GM19395 (cell line): ENCODE measurements at regions not wholly inside any gene's neighbourhood (a gene's known extent, or its start where the extent isn't known, plus 50 kb on each side); places are given as distances from the start of the nearest gene placed in this dataset.
"Not testable (repeated sequence)": the region's sequence is repeated elsewhere in the genome, so short reads cannot be mapped to it uniquely, and the experiment has no call there.

Source experiments
- ATAC-seq: cut with Tn5 transposase; IDR thresholded peaks from one replicate; pipeline ENCODE4 v1.9.1; 2021; ENCODE audit warnings: mild to moderate bottlenecking, moderate library complexity; ENCODE audit not compliant: unreplicated experiment

DNA sequence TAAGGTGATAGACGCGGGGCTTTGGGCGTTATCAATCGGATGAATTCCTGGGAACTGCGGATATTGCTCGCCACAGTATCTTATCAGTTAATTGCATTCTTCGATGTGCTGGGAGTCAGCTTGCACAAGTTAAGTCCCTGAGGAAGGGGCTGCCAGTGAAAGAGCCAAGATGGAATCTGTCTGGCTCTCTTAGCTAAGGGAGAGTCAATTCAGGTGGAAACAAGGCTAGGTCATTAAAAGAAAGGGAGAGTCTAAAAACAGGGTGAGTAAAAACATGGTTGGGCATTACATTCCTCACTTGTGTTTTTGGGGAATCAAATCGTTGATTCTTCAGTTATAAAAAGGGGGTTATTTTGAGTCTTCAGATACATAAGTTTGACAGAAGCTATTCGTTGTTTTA lies 196.2 kb downstream of the OTOP1 start:
- not testable (repeated sequence) for ATAC-seq

DNA sequence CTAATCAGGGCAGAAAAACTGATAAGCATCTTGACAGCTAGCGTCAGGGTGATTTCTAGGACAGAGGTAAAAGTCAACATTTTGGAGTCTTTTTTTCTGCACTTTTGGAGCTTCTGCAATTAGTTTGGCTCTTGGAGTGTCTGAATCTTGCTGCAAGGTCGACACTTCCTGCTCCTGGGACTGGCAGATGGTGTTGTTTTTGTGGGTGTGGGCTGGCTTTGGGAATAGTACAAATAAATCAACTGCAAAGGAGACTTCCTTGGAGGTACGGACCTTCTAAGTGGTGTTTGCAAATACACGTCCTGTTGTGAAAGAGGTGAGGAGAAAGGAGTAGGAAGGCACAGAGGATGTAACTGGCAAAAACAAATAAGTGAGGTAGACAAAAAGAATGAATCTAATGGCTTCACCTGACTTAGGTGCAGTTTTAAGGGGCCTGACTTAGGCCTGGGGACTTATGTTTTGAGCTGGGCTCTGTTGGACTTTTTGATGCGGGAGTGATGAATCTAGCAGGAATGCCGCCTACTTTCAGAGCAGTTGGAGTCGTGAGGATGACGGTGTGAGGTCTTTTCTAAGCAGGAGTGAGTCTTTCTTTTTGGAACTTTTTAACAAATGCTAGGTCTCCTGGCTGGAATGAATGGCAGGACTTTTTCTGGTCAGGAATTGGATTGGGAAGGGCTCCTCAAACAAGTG lies 195.1 kb downstream of the OTOP1 start:
- not testable (repeated sequence) for ATAC-seq

DNA sequence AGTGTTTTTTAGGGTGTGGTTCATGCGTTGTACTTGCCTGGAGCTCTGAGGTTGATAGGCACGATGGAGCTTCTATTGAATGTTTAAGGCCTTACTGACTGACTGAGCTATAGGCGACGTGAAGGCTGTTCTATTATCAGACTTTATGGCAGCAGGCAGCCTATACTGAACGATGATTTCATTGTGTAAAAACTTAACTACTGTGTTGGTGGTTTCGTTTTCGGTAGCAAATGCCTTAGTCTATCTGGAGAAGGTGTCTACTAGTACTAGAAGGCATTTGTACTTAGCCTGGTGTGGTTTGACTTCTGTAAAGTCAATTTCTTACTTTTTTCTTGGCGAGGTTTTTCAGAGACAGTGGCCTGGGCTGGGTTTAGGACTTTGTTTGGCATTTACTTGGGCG lies 194.4 kb downstream of the OTOP1 start:
- not testable (repeated sequence) for ATAC-seq

DNA sequence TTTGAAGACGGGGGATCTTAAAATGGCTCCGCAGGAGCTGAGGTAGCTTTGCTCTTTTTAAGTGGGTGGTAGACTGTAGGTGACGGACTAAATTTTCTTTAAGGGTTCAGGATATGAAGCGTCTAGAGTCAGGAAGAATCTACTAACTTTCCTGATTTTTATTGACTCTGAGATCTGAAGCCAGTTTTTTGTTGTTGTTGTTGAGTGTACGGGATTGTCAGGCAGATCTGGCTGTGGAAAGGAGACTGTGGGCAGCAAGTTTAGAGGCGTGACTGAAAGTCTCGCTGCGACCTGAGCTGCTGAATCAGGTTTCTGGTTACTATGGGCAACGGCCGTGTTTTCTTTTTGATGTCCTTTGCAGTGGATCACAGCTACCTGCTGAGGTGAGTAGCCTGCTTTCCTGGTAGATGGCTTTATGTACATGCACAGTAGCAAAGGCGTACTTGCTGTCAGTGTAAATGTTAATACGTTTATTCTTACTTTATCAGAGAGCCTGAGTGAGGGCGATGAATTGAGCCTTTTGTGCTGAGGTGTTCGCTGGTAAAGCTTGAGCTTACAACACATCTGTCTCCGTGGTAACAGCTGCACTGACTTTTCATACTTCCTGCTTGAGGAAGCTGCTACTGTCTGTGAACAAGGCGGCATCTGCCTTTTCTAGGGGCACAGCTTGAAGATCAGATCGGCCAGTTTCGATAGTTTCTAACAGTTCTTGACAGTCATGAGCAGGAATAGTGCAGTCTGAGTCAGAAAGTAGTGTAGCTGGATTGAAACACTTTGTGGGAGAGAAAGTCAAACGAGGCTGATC lies 193.7 kb downstream of the OTOP1 start:
- not testable (repeated sequence) for ATAC-seq

DNA sequence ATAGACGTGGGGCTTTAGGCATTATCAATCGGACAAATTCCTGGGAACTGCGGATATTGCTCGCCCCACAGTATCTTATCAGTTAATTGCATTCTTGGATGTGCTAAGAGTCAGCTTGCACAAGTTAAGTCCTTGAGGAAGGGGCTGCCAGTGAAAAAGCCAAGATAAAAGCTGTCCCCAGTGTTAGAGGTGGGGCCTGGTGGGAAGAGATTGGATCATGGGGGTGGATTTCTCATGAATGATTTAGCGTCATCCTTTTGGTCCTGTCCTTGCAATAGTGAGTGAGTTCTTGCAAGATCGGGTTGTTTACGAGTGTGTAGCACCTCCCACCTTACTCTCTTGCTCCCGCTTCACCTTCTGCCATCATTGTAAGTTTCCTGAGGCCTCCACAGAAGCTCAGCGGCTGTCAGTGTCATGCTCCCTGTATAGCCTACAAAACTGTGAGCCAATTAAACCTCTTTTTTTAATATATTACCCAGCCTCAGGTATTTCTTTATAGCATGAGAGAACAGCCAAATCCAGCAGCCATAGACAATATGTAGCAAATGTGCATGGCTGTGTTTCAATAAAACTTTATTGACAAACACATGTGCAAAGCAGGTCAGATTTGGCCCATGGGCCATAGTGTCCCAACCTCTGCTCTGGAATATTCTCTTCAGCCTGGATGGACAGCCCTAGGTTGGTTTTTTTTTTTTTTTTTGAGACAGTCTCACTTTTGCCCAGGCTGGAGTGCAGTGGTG lies 189.2 kb downstream of the OTOP1 start:
- not testable (repeated sequence) for ATAC-seq

DNA sequence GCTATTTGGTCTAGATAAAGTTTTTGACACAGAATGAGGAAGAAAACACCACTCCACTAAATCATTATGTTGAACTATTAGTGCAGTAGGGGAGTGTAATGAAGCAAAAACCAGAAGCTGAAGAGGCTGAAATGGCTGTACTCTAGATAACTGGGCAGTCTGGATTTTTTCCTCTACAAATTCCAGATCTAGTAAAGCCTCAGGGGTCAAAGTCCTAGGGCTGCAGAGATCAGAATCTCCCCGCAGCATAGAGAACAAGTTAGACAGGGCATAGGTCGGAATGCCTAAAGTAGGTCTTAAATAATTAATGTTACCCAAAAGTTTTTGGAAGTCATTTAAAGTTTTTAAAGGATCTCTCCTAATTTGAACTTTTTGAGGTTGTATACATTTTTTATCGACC lies 180.9 kb downstream of the OTOP1 start:
- not testable (repeated sequence) for ATAC-seq

DNA sequence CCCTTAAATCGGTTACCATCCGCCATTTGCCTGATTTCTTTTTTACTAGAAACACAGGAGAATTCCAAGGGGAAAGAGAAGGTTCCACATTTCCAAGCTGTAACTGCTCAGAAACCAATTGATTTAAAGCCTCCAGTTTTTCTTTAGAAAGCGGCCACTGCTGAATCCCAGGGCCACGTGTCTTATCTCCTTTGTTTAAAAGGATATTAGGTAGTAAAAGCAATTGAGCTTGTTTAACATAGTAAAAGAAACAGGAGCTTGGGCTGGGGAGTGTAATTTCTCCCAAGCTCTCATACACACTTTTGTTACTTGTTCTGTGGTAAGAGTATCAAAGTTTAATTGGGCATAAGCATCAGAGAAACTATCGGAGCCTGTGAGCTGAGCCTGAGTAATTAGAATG lies 180.0 kb downstream of the OTOP1 start:
- ATAC-seq, result not testable (repeated sequence)

DNA sequence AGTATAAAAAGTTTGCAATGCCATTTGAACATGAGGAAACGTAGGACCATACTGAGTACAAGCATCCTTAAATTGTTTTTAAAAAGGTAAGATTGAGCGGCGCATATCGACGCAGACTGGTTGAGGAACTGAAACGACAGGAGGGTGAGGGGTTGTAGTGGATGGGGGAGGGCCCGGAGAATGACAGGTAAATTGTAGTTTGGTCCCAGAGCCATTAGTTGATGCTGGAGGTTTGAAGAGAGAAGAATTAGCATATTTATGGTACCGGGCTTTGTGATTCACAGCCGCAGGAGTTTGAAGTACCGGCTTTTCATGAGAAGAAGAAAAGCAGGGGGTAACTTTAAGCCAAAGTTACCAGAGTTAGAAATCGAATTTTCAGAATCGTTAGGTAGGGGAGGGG lies 179.5 kb downstream of the OTOP1 start:
- ATAC-seq, result not testable (repeated sequence)

DNA sequence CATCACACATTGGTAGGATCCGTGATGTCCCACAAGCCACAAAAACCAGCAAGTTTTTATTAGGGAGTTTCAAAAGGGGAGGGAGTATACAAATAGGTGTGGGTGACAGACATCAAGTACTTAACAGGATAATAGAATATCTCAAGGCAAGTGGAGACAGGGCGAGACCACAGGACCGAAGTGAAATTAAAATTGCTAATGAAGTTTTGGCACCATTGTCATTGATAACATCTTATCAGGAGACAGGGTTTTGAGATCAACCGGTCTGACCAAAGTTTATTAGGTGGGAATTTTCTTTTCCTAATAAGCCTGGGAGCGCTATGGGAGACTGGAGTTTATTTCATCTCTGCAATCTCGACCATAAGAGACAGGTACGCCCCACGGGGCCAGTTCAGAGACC lies 178.5 kb downstream of the OTOP1 start:
- ATAC-seq, result not testable (repeated sequence)

DNA sequence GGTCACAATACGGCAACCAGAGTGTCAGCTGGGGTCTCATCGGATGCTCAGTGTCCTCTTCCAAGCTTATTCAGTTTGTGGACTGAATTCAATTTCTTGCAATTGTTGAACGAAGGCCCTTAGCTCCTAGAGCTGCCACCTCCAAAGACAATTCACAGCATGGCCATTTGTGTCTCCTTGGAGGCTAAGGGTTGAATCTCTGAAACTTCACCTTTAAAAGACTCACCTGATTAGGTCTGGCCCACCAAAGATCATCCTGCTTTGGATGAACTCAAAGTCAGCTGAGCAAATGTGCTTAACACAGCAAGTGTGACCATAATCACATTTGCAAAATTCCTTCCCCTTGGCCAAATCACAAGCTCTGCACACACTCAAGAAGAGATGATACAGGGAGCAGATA lies 175.9 kb downstream of the OTOP1 start:
- ATAC-seq, result not testable (repeated sequence)

DNA sequence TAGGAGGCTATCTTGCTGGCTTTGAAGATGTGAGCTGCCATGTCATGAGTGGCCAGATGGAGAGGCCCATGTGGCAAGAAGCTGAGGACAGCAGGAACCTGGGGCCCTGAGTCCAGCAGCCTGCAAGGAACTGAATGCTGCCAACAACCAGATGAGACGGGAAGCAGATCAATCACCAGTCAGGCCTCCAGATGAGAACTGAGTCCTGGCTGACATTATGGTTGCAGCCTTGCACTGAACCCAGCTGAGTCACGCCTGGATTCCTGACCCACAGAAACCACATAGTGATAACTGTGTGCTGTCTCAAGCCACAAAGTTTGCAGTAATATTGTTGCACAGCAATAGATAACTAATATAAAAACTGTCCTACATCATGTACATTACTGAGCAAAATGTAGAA lies 173.8 kb downstream of the OTOP1 start:
- ATAC-seq, result not testable (repeated sequence)

DNA sequence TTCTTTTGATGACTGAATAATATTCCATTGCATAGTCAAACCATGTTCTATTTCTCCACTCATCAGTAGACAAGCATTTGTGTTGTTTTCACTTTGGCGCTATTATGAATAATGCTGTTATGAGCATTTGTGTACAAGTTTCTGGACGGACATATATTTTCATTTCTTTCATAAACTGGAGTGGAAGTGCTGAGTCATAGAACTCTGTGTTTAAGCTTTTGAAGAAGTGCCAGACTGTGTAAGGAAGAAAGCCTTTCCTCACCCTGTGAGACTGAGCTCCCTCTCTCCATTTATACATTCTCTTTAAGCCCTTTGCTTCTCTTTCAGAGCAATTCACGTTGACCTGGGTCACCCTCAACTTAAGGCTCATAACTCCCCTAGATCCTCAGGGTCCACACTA lies 169.5 kb downstream of the OTOP1 start:
- not testable (repeated sequence) for ATAC-seq

DNA sequence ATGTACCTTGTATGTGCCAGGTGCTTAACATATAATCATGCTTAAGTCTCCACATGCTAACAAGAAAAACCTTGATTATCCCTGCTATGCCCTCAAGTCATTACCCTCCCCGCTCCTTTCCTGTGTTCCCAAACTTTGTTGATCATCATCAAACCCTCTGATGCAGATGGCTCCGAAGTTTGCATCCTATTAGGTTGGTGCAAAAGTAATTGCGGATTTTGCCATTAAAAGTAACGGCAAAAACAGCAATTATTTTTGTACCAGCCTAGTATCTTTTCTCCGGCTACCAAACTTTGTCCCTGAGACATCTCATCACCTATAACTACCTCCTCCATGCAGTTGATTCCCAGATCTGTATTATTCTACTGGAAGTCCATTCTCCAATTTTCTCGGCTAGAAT lies 142.6 kb downstream of the OTOP1 start:
- not testable (repeated sequence) for ATAC-seq

DNA sequence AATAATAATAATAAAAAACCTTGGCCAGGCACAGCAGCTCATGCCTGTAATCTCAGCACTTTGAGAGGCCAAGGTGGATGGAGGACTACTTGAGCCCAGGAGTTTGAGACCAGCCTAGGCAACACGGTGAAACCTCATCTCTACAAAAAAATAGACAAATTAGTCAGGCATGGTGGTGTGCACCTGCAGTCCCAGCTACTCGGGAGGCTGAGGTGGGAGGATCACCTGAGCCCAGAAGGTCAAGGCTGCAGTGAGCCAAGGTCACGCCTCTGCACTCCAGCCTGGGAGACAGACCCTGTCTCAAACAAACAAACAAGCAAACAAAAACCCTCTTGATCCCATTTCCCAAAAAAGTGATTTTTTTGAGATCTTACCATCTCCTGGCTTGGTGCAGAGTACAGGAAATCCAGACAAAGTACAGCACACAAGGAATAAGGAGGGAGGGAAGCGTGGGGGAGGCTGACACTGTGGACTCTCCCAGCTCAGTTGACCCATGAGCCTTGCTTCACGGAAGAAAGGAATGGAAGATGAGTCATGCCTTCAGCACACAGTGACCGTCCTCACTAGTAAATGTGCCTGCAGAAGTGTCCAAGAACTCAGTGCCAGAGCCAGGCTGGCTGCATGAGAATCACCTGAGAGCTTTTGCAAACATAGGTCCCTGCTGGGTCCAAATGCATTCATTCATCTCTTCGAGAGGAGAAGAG lies 136.9 kb downstream of the OTOP1 start:
- not testable (repeated sequence) for ATAC-seq

DNA sequence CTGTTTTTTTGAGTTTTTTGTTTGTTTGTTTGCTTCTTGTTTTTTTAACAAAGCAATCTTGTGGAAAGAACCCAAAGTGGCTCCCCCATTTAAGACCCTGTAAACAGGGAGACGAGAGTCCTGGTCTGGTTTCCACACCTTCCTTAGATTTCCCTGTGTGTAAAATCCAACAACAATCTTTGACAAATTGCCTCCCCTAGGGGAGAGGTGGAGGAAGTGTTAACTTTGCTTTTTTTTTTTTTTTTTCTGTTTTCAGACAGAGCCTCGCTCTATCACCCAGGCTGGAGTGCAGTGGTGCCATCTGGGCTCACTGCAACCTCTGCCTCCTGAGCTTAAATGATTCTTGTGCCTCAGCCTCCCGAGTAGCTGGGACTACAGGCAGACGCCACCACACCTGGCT lies 136.0 kb downstream of the OTOP1 start:
- ATAC-seq, result not testable (repeated sequence)

DNA sequence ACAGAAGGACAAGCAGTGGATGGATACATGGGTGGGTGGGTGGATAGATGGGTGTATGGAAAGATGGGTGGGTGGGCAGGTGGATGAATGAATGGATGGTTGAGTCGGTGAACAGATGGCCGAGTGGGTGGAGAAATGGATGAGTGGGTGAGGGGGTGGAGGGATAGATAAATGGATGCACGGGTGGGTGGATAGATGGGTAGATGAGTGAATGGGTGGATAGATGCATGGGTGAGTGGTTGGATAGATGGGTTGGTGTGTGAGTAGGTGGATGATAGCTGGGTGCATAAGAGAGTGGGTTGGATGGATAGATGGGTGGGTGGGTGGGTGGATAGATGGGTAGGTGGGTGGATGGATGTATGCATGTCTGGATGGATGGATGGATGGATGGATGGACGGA lies 134.6 kb downstream of the OTOP1 start:
- not testable (repeated sequence) for ATAC-seq

DNA sequence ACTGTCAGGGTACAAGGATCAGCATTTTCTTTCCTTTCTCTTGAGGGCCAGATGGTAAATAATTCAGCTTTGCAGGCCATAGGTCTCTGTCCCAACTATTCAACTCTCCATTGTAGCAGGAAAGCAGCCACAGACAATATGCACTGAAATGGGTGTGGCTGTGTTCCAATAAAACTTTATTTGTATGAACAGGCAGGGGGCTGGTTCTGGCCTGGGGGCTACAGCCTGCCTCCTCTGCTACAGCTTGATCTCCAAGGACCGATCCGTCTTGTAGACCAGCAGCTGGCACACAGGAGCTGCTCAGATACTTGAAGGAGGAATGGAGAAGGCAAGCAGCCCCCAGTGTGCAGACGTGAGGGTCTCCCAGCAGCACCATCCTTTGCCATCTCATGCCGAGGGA lies 127.1 kb downstream of the OTOP1 start:
- not testable (repeated sequence) for ATAC-seq

DNA sequence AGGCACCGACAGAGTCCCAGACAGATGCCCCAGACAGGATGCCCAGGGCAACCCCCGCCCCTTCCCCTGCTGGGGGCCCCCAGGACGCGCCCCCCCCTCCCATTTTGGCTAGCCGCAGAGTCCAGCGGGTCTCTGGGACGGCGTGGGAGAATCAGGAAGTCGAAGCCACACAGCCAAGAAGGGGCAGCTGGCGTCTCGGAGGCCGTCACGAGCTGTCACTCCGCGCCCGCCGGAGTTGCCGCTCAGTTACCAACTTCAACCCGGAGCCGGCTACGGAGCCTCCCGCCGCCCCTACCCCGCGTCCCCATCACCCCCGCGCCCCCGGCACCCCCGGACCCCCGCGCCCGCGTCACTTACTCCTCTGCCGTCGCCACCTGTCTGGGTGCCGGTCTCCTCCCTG lies 119.8 kb downstream of the OTOP1 start:
- ATAC-seq, result not testable (repeated sequence)

DNA sequence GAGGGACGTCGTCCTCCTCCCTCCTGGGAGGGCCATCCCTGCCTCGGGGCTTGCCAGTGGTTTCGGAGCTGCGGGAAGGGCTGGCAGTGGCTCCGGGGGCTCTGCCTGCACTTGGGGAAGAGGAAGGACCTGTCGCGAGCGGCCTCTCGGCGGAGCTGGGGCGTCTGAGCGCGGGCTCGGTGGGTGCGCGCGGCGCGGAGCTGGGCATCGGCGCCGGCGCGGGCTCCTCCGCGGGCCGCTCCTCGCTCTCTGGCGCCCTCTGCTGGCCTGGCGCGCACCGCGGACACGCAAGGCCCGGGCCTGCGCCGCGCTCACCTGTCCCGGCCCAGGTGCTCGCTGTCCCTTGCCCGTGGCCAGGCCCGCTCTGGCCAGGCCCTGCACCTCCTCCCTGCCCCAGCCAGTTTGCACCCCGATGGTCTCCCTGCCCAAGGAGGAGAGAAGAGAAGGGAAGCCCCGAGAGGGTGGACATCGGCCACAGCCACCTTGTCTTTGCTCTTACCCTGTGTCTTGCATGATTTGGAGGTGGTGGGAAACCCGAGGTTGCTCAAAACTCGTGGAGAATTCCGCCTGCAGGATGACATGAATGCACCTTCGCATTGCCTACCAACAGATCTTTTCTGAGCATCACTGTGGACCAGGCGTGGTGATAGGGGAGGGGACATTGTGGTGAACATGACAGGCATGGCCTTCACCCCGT lies 119.2 kb downstream of the OTOP1 start:
- not testable (repeated sequence) for ATAC-seq

DNA sequence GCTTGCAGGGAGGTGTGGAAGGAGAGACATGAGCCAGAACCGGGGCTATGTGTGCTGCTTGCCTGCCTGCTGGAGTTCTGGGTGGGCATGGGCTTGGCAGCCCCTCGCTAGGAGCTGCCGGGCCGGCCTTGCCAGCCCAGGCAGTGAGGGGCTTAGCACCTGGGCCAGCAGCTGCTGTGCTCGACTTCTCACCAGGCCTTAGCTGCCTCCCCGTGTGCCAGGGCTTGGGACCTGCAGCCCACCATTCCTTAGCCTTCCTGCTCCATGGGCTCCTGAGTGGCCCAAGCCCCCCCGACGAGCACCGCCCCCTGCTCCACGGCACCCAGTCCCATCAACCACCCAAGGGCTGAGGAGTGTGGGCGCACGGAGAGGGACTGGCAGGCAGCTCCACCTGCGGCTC lies 111.3 kb downstream of the OTOP1 start:
- not testable (repeated sequence) for ATAC-seq
